GM12892 (cell line): ENCODE measurements at regions not wholly inside any gene's neighbourhood (a gene's known extent, or its start where the extent isn't known, plus 50 kb on each side); places are given as distances from the start of the nearest gene placed in this dataset.

Source experiments
- POLR2A ChIP-seq: IDR thresholded peaks from 2 replicates; pipeline ENCODE4 v1.6.1; 2011; ENCODE audit warnings: low read depth, low read length, control low read depth
- POLR2AphosphoS5 ChIP-seq: IDR thresholded peaks from 2 replicates; pipeline ENCODE4 v1.6.1; 2011; ENCODE audit warnings: low read depth, low read length, control low read depth
- TAF1 ChIP-seq: IDR thresholded peaks from 2 replicates; pipeline ENCODE4 v1.6.1; 2011; ENCODE audit warnings: low read depth, mild to moderate bottlenecking, control low read depth, low read length, borderline replicate concordance

DNA sequence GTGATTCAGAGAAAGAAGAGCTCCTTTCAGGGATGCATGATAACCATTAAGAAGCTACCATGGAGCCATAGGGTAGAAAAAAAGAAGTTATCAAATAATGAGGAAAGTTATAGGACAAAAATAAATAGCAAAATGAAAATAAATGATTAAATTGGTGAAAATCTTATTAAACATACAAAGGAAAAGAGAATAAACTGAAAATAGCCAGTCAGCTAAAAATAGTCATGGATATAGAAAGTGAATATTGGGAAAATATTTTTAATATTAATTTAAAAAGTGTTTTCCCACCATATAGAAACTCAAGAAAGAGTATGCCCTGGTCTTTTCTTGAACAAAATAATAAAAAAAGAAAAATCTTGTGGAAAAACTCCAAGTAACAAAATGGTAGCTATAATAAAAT lies 209.2 kb upstream of the CDH19 start:
- TF ChIP-seq POLR2A (no peak), POLR2AphosphoS5 (no peak), TAF1 (no peak)
